PFSK-1 (cell line): ENCODE measurements at regions not wholly inside any gene's neighbourhood (a gene's known extent, or its start where the extent isn't known, plus 50 kb on each side); places are given as distances from the start of the nearest gene placed in this dataset.

ENCODE experiments used
- FOXP2 ChIP-seq: optimal IDR thresholded peaks from 2 replicates; pipeline ENCODE3; 2011; ENCODE audit warnings: borderline replicate concordance, control low read depth, inconsistent platforms; ENCODE audit not compliant: insufficient read depth; ENCODE audit errors: extremely low read length, extremely low read depth
- POLR2AphosphoS5 ChIP-seq: IDR thresholded peaks from 2 replicates; pipeline ENCODE4 v1.6.1; 2012; ENCODE audit warnings: low read depth, mild to moderate bottlenecking, control low read depth, low read length, moderate library complexity
- SIN3A ChIP-seq: IDR thresholded peaks from 2 replicates; pipeline ENCODE4 v1.6.1; 2012; ENCODE audit warnings: mild to moderate bottlenecking, low read length, moderate library complexity, borderline replicate concordance; ENCODE audit not compliant: insufficient read depth
- TAF1 ChIP-seq: IDR thresholded peaks from 2 replicates; pipeline ENCODE4 v1.6.1; 2012; ENCODE audit warnings: low read length, control low read depth, borderline replicate concordance; ENCODE audit not compliant: insufficient read depth
- TF ChIP-seq, protein P1 (sequence below), 2 experiments: IDR thresholded peaks; 2 replicates each; pipeline versions ENCODE4 v1.6.1 to v1.8.0; 2011 to 2012; ENCODE audit warnings: low read depth in 2 of 2, low read length in 2 of 2, control low read depth in 1 of 2, inconsistent platforms in 1 of 2, mild to moderate bottlenecking in 1 of 2, moderate library complexity in 1 of 2; ENCODE audit not compliant: insufficient read depth in 1 of 2

GRCh38 chr6:2310042-2310441, 64.6 kb upstream of the GMDS start:
- TF ChIP-seq, protein P1, sequence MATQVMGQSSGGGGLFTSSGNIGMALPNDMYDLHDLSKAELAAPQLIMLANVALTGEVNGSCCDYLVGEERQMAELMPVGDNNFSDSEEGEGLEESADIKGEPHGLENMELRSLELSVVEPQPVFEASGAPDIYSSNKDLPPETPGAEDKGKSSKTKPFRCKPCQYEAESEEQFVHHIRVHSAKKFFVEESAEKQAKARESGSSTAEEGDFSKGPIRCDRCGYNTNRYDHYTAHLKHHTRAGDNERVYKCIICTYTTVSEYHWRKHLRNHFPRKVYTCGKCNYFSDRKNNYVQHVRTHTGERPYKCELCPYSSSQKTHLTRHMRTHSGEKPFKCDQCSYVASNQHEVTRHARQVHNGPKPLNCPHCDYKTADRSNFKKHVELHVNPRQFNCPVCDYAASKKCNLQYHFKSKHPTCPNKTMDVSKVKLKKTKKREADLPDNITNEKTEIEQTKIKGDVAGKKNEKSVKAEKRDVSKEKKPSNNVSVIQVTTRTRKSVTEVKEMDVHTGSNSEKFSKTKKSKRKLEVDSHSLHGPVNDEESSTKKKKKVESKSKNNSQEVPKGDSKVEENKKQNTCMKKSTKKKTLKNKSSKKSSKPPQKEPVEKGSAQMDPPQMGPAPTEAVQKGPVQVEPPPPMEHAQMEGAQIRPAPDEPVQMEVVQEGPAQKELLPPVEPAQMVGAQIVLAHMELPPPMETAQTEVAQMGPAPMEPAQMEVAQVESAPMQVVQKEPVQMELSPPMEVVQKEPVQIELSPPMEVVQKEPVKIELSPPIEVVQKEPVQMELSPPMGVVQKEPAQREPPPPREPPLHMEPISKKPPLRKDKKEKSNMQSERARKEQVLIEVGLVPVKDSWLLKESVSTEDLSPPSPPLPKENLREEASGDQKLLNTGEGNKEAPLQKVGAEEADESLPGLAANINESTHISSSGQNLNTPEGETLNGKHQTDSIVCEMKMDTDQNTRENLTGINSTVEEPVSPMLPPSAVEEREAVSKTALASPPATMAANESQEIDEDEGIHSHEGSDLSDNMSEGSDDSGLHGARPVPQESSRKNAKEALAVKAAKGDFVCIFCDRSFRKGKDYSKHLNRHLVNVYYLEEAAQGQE (IDR thresholded peaks at IDR 0.05; ENCODE audit: insufficient read depth in 1 of 2, low read depth in 2 of 2, low read length in 2 of 2): no peak
- TF ChIP-seq POLR2AphosphoS5 (no peak), FOXP2 (no peak), SIN3A (no peak), TAF1 (no peak)

GRCh38 chr6:2309122-2309521, 63.7 kb upstream of the GMDS start:
- TF ChIP-seq SIN3A (no peak), FOXP2 (no peak), TAF1 (no peak), POLR2AphosphoS5 (no peak)
- TF ChIP-seq, protein P1 (IDR thresholded peaks at IDR 0.05; ENCODE audit: insufficient read depth in 1 of 2, low read depth in 2 of 2, low read length in 2 of 2): no peak

- TF ChIP-seq TAF1 (no peak), FOXP2 (no peak), POLR2AphosphoS5 (no peak), SIN3A (no peak)
- TF ChIP-seq, protein P1 (IDR thresholded peaks at IDR 0.05; ENCODE audit: insufficient read depth in 1 of 2, low read depth in 2 of 2, low read length in 2 of 2): no peak
These were observed 62.4 kb upstream of the GMDS start for GRCh38 chr6:2307799-2308198.

- TF ChIP-seq POLR2AphosphoS5 (no peak), SIN3A (no peak), TAF1 (no peak), FOXP2 (no peak)
- TF ChIP-seq, protein P1 (IDR thresholded peaks at IDR 0.05; ENCODE audit: insufficient read depth in 1 of 2, low read depth in 2 of 2, low read length in 2 of 2): no peak
These were observed 60.5 kb upstream of the GMDS start for GRCh38 chr6:2305951-2306350.

GRCh38 chr6:2296781-2297180, 51.4 kb upstream of the GMDS start:
- TF ChIP-seq FOXP2 (no peak), POLR2AphosphoS5 (no peak), SIN3A (no peak), TAF1 (no peak)
- TF ChIP-seq, protein P1 (IDR thresholded peaks at IDR 0.05; ENCODE audit: insufficient read depth in 1 of 2, low read depth in 2 of 2, low read length in 2 of 2): no peak
